Natural killer cell (primary cell): ENCODE measurements at regions not wholly inside any gene's neighbourhood (a gene's known extent, or its start where the extent isn't known, plus 50 kb on each side); places are given as distances from the start of the nearest gene placed in this dataset.

Source experiments
- ATAC-seq, 3 donors: fragments of 150-1000 bp in 2 of 3; fragments of 200-7000 bp in 1 of 3; cut with Tn5 transposase; 1 replicate in 1 of 3; 2 replicates in 2 of 3; pipeline ENCODE4 v1.10.0; 2021; ENCODE audit warnings: mild to moderate bottlenecking in 2 of 3, moderate library complexity in 2 of 3
- DNase-seq, 2 donors: peaks; one replicate each; pipeline versions ENCODE4 v3.0.0 to v3.0.0-alpha.2; 2013 to 2021; ENCODE audit warnings: mixed read lengths in 1 of 2
- H3K27ac ChIP-seq: one replicate; pipeline ENCODE4 v1.5.1; 2013; ENCODE audit warnings: mild to moderate bottlenecking, low read length
- H3K27me3 ChIP-seq: one replicate; pipeline ENCODE4 v1.6.1; 2013; ENCODE audit warnings: low read length; ENCODE audit not compliant: control insufficient read depth, insufficient read depth
- H3K36me3 ChIP-seq: one replicate; pipeline ENCODE4 v1.6.1; 2013; ENCODE audit warnings: low read length; ENCODE audit not compliant: control insufficient read depth, insufficient read depth
- H3K4me1 ChIP-seq: one replicate; pipeline ENCODE4 v1.6.1; 2013; ENCODE audit warnings: low read length; ENCODE audit not compliant: control insufficient read depth, insufficient read depth
- H3K4me3 ChIP-seq: one replicate; pipeline ENCODE4 v1.5.1; 2013; ENCODE audit warnings: low read length
- H3K9me3 ChIP-seq: one replicate; pipeline ENCODE4 v1.6.1; 2013; ENCODE audit warnings: low read length; ENCODE audit not compliant: control insufficient read depth, insufficient read depth
- H3K27ac Mint-ChIP-seq, 2 donors: one replicate each; pipeline ENCODE4 v1.8.0; 2022; ENCODE audit warnings: mild to moderate bottlenecking in 2 of 2, mixed read lengths in 2 of 2, moderate library complexity in 1 of 2
- H3K27me3 Mint-ChIP-seq, 2 donors: one replicate each; pipeline ENCODE4 v1.8.0; 2022; ENCODE audit warnings: low read depth in 2 of 2, mixed read lengths in 2 of 2
- H3K36me3 Mint-ChIP-seq: one replicate; pipeline ENCODE4 v1.8.0; 2022; ENCODE audit warnings: mixed read lengths
- H3K4me1 Mint-ChIP-seq, 2 donors: one replicate each; pipeline ENCODE4 v1.8.0; 2022; ENCODE audit warnings: mixed read lengths in 2 of 2
- H3K4me3 Mint-ChIP-seq: one replicate; pipeline ENCODE4 v1.8.0; 2022; ENCODE audit warnings: mild to moderate bottlenecking, moderate library complexity, mixed read lengths
- H3K9me3 Mint-ChIP-seq, 2 donors: one replicate each; pipeline ENCODE4 v1.8.0; 2022; ENCODE audit warnings: mixed read lengths in 2 of 2
- CTCF ChIP-seq: fragments of 200-600 bp; IDR thresholded peaks from one replicate; pipeline ENCODE4 v1.8.0; 2022; ENCODE audit warnings: antibody characterized with exemption
- WGBS: methylation state at CpG from one replicate; pipeline ENCODE4 v1.1.7; 2013; ENCODE audit warnings: missing lambda C conversion rate; ENCODE audit not compliant: insufficient coverage; 5-methylcytosine and 5-hydroxymethylcytosine counted together
- intact Hi-C: fragments of 100-400 bp; cut with micrococcal nuclease; formaldehyde crosslinking; loops from one replicate; pipeline ENCODE4 v1.14.2; 2022

GRCh38 chr3:194001728-194002459 is 134.1 kb upstream of the HES1 start:
- no peak overlapping the region for H3K27ac Mint-ChIP-seq
- no peak for TF ChIP-seq CTCF
- Histone ChIP-seq H3K4me3 (no peak overlapping the region), H3K9me3 (no peaks in the 10 kb centered on the region), H3K27ac (no peak overlapping the region), H3K36me3 (no peaks in the 10 kb centered on the region), H3K4me1 (peaks cover 10% of the 10 kb centered on the region), H3K27me3 (no peaks in the 10 kb centered on the region)
- H3K4me1 Mint-ChIP-seq, result peaks cover 6 to 9% of the 10 kb centered on the region in 2 donors
- 86% methylated on average over 20 of the region's 20 CpGs for WGBS
- H3K27me3 Mint-ChIP-seq, result peaks cover 36 to 64% of the 10 kb centered on the region in 2 donors
- no peaks in the 10 kb centered on the region for H3K9me3 Mint-ChIP-seq
- H3K36me3 Mint-ChIP-seq, result no peaks in the 10 kb centered on the region
- H3K4me3 Mint-ChIP-seq, result no peak overlapping the region
- ATAC-seq (no peak), DNase-seq (no peak)
- intact Hi-C loops, result no loop called here

- Histone ChIP-seq H3K27me3 (no peaks in the 10 kb centered on the region), H3K36me3 (no peaks in the 10 kb centered on the region), H3K9me3 (no peaks in the 10 kb centered on the region), H3K4me3 (no peak overlapping the region), H3K27ac (no peak overlapping the region), H3K4me1 (peaks cover 10% of the 10 kb centered on the region)
- Mint-ChIP-seq H3K27me3 (peaks cover 36 to 57% of the 10 kb centered on the region in 2 donors), H3K9me3 (no peaks in the 10 kb centered on the region), H3K4me3 (peak overlapping the region; percentile 54), H3K27ac (peak overlapping the region in 1 of 2 donors; percentile 16), H3K4me1 (peaks cover 6 to 9% of the 10 kb centered on the region in 2 donors), H3K36me3 (no peaks in the 10 kb centered on the region)
- intact Hi-C loops, result no loop called here
- DNase-seq (peak in 1 of 2 donors; percentile 16), ATAC-seq (peak; percentile 26 to 63 (median 59))
- WGBS, result 9% methylated on average over 58 of the region's 58 CpGs
- TF ChIP-seq CTCF, result no peak
Observed at GRCh38 chr3:194003114-194004057, 132.6 kb upstream of the HES1 start.

- no peak overlapping the region for H3K4me3 Mint-ChIP-seq
- H3K27ac Mint-ChIP-seq, result no peak overlapping the region
- TF ChIP-seq CTCF, result no peak
- H3K27me3 Mint-ChIP-seq, result peaks cover 40 to 47% of the 10 kb centered on the region in 2 donors
- WGBS, result 79% methylated on average over 3 of the region's 4 CpGs
- intact Hi-C loops, result no loop called here
- no peaks in the 10 kb centered on the region for H3K36me3 Mint-ChIP-seq
- peaks cover 10% of the 10 kb centered on the region for H3K4me1 ChIP-seq
- peaks cover 6 to 9% of the 10 kb centered on the region in 2 donors for H3K4me1 Mint-ChIP-seq
- H3K36me3 ChIP-seq, result no peaks in the 10 kb centered on the region
- H3K9me3 Mint-ChIP-seq, result no peaks in the 10 kb centered on the region
- no peaks in the 10 kb centered on the region for H3K9me3 ChIP-seq
- no peak overlapping the region for H3K4me3 ChIP-seq
- no peak for ATAC-seq
- H3K27ac ChIP-seq, result no peak overlapping the region
- DNase-seq, result no peak
- H3K27me3 ChIP-seq, result no peaks in the 10 kb centered on the region
Observed at GRCh38 chr3:194005930-194006501, 129.9 kb upstream of the HES1 start.
